HG02973 (cell line): ENCODE measurements at regions not wholly inside any gene's neighbourhood (a gene's known extent, or its start where the extent isn't known, plus 50 kb on each side); places are given as distances from the start of the nearest gene placed in this dataset.
"Not testable (repeated sequence)": the region's sequence is repeated elsewhere in the genome, so short reads cannot be mapped to it uniquely, and the experiment has no call there.

Source experiments
- ATAC-seq: cut with Tn5 transposase; IDR thresholded peaks from one replicate; pipeline ENCODE4 v1.9.1; 2021; ENCODE audit warnings: moderate library complexity; ENCODE audit not compliant: unreplicated experiment

DNA sequence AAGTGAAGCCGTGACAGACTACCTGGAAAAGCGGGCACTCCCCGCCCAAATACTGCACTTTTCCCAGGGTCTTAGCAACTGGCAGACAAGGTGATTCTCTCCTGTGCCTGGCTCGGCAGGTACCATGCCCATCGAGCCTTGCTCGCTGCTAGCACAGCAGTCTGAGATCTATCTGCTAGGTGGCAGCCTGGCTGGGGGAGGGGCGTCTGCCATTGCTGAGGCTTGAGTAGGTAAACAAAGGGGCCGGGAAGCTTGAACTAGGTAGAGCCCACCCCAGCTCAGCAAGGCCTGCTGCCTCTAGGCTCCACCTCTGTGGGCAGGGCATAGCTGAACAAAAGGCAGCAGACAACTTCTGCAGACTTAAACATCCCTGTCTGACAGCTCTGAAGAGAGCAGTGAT is 406.3 kb downstream of the NDFIP2 start:
- ATAC-seq, result not testable (repeated sequence)

- no peak for ATAC-seq
Observed at GRCh38 chr13:79886601-79887000, 405.6 kb downstream of the NDFIP2 start.

DNA sequence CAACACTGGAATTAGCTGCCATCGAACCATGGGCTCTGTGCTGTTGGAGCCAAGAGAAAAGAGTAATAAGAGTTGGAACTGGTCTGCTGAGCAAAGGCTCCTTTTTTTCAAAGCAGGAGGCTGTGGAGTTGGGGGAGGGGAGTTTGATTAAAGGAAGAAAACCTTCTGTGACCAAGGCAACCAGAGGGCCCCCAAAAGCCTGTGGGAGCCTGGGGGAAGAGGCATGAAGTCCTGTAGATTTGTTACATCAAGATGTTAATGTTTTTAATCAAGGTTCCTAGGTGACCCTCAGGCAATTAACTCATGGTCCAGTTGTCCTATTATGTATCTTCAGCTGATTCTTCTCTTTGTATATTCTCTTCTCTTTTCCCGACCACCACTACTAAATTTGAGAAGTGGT is 403.9 kb downstream of the NDFIP2 start:
- ATAC-seq, result no peak

DNA sequence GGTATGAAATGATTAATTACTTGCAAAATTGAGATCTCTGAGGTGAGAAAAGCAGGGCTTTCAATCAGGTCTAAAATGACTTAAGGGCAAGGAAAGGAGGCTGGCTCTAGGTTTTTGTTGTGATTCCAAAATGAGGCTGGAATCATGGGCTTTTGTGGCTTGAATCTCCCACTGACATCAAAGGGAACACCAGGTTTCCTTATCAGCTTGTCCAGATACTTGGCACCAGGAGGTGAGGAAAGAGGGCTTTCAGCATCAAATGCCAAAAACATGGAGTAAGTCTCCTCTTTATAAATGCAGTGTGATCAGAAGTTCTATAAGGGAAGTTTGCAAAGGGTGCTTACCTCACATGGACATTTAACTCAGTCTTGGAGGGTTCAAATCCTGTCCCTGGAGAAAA is 402.3 kb downstream of the NDFIP2 start:
- no peak for ATAC-seq

DNA sequence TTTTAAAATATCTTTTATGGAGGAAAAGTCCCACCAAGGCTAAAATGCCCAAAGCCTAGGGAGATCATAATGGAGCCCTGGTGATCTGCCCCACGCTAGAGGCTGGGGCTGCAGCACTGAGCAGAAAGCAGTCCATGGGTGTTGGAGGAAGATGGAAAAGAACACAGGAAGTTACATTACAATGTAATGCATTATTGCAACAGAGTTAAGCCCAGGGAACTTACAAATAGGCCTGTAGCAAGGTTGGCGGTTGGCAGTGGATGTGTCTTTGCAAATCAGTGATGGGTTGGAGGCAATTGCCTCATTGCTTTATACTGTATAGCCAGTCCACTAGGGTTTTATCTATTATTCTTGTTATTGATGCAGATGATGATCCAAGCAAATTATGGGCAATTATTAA is 399.9 kb downstream of the NDFIP2 start:
- ATAC-seq, result no peak

GRCh38 chr13:79874396-79875360 is 393.7 kb downstream of the NDFIP2 start:
- ATAC-seq, result no peak

- ATAC-seq, result no peak
Observed at GRCh38 chr13:79871594-79871993, 390.6 kb downstream of the NDFIP2 start.

DNA sequence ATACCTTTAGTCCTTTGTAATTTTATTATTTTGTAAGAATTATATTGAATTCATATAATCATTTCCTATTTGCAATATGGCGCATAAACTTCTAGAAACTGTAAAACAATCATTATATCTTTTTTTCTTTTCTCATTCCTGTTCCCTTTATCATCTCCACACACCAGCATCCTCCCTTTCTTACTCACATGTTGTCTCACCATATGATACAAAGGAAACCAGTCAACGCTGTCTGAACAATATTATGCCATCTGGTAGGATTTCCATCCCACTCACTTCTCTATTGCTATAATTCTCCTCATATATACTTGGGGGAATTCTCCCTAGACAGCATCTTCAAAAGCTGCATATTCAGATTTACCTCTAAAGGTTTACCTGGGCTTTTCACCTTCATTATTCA is 389.8 kb downstream of the NDFIP2 start:
- ATAC-seq, result no peak

GRCh38 chr13:79870123-79870522 is 389.2 kb downstream of the NDFIP2 start:
- no peak for ATAC-seq

GRCh38 chr13:79869326-79869725 is 388.4 kb downstream of the NDFIP2 start:
- ATAC-seq, result no peak

GRCh38 chr13:79867254-79867653 is 386.3 kb downstream of the NDFIP2 start:
- ATAC-seq, result no peak

GRCh38 chr13:79866436-79866835 is 385.5 kb downstream of the NDFIP2 start:
- no peak for ATAC-seq

DNA sequence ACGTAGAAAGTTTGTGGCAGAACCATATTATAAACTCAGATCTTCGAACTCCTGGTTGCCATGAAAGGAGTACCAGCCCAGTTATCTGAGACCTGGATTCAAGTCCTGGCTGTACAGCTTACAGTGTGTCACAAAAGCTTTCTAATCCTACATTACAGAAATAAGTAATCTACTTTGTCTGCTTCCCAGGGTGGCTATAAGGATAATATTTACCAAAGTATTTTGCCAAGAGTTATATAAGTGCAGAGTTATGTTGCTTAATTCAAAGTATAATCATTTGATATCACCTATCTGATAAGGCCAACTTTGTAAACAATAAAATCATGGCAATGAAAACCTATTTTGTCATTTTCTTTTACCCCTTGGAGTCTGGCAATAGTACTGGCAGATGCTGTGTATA is 381.6 kb downstream of the NDFIP2 start:
- ATAC-seq, result no peak

DNA sequence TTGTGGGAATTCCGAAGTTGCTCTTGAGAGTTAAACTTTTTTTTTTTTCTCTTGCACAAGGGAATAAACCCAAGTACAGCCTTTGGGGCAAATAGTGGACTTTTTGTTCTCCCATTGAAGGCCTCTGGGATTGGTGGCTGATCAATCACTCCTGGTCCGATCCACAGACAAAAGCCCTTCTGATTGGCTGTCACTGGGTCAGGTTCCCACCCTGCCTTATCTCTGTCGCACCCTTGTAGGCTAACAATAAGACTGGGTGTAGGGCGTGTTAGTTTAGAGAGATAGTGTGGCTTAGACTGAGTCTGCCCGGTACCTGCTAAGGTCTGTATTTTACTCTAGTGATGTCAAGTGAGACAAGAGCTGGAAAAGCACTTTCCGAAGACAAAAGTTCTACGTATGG is 380.8 kb downstream of the NDFIP2 start:
- no peak for ATAC-seq

GRCh38 chr13:79860791-79861190 is 379.8 kb downstream of the NDFIP2 start:
- no peak for ATAC-seq

DNA sequence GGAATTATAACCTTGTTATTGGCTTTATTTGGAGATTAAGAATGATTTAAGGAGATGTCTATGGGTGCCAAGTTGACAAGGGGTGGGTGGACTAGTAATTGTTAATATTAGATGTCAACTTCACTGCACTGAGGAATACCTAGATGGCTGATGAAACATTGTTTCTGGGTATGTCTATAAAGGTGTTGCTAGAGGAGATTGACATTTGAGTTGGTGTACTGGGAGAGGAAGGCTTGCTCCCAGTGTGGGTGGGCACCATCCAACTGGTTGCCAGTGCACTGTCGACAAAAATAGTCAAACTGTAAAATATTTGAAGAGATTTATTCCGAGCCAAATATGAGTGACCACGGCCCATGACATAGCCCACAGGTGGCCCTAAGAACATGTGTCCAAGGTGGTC is 378.8 kb downstream of the NDFIP2 start:
- ATAC-seq, result no peak

- ATAC-seq, result no peak
Observed at GRCh38 chr13:79853251-79853650, 372.3 kb downstream of the NDFIP2 start.

- ATAC-seq, result no peak
Observed at GRCh38 chr13:79851318-79851717, 370.4 kb downstream of the NDFIP2 start.

GRCh38 chr13:79847882-79848592 is 367.1 kb downstream of the NDFIP2 start:
- ATAC-seq, result no peak

GRCh38 chr13:79846386-79846785 is 365.4 kb downstream of the NDFIP2 start:
- ATAC-seq, result no peak

DNA sequence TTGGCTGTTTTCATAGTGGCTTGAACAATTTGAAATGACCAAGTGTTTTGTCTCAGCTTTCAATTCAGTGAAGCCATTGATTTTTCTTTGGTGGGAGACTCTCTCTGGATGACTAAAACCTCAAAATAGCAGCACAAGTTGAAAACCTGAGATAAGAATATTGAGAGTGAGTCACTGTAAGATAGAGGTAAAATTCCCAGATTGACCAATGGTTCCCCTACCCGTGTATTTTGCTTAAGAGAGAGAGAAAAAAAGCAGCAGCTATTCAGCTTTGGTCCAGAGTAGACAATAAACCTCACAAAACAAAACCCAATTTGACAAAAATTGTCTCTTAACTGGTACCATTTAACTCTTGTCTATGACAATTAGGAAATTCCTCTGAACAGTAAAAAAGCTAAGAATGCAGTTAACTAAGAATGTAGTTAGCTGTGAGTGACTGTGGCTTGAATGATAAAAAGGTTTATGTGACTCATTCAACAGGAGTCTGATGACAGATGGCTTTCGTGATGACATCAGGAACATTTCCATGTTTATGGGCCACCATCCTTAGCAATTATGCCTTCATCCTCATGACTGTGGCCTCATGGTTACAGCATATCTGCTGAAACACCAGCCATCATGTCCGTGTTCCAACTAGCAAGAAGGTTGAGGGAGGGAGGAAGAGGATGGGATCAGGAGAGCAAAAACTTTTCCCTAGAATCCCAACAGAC is 356.9 kb downstream of the NDFIP2 start:
- no peak for ATAC-seq
